Smooth muscle cell of the brain vasculature (primary cell): ENCODE measurements at regions not wholly inside any gene's neighbourhood (a gene's known extent, or its start where the extent isn't known, plus 50 kb on each side); places are given as distances from the start of the nearest gene placed in this dataset.
A peak's percentile ranks its signal among the peaks of the same experiment; 100 is the strongest.
"Not testable (repeated sequence)": the region's sequence is repeated elsewhere in the genome, so short reads cannot be mapped to it uniquely, and the experiment has no call there.

Experiments
- DNase-seq: peaks from one replicate; pipeline ENCODE4 v3.0.0-alpha.2; 2012; ENCODE audit warnings: low read depth, low spot score

DNA sequence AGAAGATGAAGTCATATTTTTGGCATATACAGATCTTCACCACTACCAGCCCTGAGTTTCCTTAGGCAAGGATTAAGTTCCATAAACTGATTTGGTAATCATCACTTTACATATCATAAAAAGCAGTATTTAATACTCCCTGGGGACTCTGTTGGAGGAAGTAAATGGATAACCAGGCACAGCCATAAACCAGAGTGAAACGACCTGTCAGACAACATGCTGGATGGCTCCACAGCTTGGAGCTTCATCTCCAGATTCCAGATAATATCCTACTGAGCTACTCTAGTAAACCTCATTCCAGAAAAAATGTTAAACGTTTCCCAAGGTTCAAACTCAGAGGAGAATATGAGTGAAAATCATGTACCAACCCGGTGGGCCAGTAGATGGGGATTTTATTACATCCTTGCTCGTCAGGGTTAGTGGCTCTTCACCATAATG, 109.2 kb downstream of the BASP1 start:
- no peak for DNase-seq

DNA sequence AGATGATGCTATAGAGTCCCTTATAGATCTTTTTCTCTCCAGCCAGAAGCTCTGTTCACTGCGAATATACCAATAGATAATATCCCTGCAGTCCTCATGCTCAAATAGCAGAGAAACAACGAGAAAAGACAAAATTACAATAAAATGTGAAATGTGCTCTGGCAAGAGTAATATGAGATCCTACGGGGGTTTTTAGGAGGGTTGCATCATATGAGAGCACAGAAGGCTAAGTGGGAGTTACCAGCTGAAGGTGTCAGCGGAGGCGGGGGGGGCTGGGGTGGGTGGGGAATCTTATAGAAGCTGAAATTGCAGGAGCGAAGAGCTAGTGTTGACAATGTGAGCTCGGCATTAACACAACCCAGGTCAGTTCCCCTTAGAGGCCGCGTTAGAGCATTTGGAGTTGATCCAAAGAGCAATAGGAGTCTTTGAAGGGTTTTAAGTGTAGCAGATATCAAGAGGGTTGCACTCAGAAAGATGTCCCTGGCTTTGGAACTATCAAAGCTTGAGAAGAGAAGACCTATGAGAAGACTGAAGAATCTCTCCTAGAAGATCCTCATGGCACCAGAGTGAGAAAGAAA, 109.7 kb downstream of the BASP1 start:
- DNase-seq: no peak

DNA sequence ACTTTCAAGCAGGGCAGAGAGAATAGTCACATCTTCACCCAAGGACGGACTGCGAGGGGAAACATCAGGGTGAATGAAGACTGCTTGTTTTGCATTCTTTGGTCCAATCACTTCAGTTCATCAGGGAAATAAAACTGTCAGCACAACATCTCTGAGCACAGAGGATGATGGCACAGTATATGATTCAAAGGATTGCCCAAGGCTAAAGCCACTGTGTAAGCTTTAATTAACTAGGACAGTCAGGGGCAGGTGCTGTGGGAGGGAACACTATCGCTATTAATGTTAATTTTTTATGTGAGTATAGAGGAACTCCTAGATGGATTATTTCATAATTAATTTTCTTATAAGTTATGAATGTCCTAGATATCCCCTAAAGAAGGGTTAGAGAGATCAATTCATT, 112.1 kb downstream of the BASP1 start:
- no peak for DNase-seq

DNA sequence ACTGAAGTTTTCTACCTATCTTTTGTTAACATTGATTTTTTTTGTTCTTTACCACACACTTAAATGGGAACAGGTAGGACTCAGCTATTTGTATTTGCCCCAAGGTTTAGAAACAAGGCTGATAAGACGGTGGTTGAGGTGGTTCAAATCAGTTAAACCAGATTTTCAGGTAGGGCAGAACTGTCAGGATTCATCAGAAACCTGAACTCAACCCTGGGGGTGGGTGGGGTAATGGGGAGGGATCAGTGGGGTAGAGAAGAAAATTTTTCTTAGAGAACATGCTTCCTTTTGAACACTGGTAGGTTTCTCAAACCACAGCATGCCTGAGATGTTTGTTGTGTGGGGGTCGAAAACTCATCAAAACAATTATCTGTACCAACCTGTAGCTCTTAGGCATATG, 113.0 kb downstream of the BASP1 start:
- DNase-seq: no peak

DNA sequence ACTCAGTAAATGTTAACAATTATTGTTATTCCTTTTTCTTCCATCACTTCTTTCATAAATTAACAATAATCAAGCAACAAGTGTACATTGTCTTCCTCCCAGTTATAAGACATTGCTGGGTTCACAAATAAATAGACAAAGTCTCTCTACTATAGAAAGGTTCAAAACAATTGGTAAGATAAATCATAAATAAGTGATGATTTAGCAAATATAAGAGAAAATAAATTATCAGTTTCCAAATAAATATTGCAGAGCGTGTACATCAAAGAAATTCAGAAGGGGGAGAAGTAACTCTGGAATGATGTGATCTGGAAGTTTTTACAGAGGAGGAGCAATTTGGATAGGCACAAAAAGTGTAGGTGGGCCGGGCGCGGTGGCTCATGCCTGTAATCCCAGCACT, 114.2 kb downstream of the BASP1 start:
- no peak for DNase-seq

DNA sequence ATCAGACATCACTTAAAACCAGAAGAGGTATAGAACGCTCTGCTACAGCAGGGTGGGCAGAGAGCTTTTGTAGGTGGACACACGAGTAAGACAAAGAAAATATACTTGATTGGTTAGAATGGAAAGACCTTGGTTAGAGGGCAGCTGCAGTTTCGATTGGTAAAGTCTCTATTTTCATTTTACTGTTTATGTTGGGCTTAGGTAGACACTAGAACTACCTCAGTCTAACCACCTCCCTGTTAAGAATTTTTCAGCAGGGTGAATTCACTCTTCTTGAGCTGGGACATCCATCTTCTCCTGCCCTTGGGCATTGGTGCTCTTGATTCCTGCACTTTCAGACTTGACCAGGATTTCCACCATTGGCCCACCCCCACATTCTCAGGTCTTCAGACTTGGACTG, 116.3 kb downstream of the BASP1 start:
- no peak for DNase-seq

DNA sequence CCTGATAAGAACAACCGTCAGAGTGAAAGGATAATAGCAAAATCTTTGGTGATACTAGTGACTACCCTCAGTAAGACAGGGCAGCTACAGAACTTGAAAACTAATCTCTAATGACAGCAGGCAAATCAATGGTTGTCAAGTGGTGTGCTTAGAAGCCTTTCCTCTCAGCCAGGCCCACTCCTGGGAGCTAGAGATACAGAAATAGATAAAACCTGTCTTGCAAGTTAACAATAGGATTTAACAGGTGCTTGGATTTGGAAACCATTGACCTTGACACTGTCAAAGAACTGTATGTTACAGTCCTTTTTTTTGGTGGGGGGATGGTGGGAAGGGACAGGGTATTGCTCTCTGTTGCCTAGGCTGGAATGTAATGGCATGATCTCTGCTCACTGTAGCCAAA, 118.6 kb downstream of the BASP1 start:
- DNase-seq: no peak

DNA sequence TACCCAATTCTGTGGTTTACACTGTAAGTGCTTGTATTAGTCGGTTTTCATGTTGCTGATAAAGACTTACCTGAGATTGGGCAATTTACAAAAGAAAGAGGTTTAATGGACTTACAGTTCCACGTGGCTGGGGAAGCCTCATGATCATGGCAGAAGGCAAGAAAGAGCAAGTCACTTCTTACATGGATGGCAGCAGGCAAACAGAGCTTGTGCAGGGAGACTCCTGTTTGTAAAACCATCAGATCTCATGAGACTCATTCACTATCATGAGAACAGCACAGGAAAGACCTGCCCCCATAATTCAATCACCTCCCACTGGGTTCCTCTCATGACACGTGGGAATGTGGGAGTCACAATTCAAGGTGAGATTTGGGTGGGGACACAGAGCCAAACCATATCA, 119.3 kb downstream of the BASP1 start:
- not testable (repeated sequence) for DNase-seq

DNA sequence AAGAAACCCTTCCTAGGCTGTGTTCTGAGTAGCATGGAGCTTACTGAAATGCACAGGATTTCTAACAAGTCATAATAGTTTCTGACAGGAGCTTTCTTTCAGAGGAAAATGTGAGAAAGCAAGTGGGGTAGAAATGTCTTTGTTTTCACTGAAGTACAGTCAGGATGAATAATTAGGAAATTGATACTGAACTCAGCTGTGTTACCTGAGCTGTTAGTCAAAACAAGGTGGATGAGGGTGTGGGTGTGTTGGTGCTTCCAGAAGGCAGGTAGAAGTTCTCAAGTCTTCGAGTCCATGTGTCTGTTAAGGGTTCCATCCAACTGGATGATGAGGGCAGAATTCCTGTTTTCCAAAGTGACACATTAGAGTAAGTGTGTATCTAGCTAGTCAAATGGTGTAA, 122.4 kb downstream of the BASP1 start:
- no peak for DNase-seq

DNA sequence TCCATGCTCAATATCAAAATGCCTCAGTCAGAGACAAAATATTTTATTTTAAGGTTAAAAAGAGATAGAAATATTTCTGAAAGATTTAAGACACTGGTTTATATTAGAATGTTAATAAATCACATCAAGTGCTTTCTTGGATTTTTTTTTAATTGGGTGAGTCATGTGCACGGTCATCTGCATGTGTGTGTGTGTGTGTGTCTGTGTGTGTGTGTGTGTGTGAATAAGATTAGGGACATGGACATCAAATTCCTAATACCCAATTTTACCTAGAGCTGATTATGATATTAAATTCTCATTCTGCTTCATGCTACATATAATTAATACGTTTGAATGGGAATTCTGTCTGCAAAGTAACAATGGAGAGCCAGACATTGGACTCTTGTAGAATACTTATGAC, 122.9 kb downstream of the BASP1 start:
- no peak for DNase-seq

DNA sequence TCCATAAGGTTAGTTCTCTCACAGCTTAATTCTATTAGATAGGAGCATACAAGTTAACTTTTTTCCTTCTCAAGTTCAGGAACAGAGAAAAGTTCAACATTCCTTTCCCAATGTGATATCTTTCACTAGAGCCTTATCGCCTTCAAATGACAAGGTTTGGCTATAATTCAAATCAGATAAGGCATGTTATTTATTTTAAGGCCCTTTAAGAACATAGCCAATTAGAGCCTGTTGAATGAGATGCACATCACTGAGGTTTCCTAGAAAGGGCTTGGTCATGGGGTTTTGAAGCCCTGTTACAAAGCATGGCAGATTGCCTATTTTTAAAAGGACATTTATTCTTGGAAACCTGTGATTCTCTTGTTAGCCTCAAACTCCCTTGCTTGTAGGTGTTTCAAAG, 123.4 kb downstream of the BASP1 start:
- no peak for DNase-seq

DNA sequence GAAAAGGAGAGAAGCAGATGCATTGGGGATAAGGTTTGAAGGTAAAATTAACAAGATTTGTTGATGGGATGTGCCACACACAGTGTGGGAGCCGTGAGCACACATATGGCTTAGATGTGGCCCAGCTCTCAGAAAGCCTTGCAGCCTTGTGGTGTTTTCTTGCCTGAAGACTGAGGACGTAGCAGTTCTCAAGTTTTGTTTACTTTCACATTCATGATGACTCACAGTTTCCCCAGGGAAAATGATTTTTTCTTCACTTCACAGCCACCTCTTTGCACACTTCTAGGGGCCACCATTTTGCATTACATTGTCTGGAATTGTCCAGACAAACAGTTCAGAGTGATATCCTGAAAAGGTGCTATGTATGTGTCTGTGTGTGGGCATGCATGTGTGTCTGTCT, 126.2 kb downstream of the BASP1 start:
- peak; percentile 83 for DNase-seq

DNA sequence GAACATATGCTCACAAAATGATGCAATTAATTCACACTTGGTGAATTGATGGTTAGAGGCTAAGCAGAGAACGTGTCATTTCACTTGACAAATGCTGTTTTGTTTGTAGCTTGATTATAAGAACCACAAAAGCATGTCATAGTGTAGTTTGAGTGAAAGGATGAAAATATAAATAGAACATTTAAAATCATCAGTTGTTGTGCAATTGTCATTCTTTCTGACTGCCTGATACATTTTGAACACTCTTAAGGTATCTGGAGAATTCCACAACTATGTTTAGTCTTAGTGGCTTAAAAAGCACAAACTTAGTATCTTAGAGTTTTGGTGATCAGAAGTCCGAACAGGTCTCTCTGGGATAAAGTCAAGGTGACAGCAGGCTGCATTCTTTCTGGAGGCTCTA, 129.4 kb downstream of the BASP1 start:
- no peak for DNase-seq

DNA sequence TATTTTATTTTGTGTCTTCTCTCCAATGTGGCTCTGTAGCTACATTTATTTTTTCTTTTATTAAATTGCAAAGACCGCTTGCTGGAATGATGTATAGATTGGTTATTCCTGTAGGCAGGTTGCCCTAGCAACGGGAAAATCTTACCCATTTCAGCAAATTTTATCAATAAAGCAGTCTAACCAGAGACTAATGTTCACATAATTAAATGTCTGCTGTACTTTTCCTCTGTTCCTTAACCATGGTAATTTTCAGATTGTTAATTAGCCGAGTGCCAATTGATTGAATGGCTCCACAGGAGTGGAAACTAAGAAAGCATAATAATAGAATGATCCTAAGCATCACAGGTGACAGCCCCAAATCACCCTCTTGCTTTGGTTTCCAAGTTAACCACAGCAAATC, 134.8 kb downstream of the BASP1 start:
- DNase-seq: no peak

DNA sequence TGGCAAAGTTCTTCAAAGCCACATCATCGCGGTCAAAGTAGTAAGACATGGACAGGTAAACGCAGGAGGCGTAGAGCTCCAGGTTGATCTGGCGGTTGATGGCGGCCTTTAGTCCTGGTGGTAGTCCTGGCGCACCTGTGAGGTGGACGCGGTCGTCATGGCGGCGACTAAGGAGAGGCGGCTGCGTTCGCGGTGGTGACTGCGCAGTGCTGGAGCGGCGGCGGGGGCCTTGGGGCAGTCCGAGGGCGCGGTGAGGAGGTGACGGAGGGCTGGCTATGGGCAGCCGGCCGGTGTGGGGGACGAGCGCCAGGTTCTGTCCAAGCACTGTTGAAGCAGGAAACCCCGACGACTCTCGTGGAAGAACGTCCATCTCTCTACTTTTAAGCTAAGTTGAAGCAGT, 136.8 kb downstream of the BASP1 start:
- DNase-seq: no peak

DNA sequence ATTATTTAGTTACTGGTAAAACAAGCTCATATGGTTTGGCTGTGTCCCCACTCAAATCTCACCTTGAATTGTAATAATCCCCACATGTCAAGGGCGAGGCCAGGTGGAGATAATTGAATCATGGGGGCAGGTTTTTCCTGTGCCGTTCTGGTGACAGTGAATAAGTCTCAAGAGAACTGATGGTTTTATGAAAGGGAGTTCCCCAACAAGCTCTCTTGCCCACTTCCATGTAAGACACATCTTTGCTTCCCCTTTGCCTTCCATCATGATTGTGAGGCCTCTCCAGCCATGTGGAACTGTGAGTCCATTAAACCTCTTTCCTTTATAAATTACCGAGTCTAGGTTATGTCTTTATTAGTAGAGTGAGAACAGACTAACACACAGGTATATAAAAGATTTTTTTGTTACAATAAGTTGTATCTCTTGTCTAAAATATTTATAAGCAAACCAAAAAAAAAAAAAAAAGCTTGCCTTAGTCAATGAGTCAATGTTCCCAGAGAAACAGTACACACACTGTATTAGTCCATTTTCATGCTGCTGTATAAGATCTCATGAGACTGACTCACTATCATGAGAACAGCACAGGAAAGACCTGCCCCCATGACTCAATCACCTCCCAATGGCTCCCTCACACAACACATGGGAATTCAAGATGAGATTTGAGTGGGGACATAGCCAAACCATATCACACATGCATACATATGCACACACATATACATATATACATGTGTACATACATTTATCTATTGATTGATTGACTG, 138.3 kb downstream of the BASP1 start:
- DNase-seq: no peak

DNA sequence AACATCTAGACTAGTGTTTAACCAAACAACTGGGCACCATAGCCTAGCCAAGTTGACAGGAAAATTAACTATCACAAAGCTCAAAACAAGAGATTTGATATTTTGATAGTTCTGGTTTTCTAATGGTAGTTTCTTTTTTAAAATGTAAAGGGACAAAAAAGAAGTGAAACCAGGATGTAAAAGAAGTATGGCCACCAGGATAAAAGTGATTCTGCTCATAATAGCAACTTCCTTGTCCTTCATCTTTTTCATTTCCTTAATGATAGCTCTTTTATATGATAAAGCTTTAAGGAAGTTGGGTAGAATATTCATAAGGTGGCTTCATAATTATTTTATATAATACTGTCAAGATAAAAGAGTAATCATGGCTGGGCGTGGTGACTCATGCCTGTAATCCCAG, 139.1 kb downstream of the BASP1 start:
- no peak for DNase-seq

DNA sequence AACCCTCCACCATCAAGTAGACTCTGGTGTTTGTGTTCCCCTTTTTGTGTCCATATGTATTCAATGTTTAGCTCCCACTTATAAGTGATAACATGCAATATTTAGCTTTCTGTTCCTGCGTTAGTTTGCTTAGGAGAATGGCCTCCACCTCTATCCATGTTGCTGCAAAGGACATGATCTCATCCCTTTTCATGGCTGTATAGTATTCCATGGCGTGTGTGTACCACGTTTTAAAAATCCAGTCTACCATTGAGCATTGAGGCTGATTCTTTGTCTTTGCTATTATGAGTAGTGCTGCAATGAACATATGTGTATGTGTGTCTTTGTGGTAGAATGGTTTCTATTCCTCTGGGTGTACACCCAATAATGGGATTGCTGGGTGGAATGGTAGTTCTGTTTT, 140.1 kb downstream of the BASP1 start:
- DNase-seq: no peak

DNA sequence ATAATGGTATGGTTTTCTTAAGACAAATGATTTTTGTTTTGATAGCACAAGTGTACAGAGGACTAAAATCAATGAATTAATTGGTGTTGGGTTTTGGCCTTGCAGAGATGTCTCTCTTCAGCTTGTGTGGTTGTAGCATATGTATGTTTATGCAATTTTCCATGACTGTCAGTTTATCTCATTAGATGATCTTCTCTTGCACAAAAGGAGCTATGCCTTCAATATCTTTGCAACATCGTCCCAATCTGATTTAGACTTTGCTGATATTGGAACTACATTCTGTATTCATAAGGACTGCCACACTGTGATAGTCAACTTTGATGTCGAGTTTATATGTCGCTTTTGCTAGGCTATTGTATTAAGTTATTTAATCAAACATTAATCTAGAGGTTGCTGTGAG, 140.0 kb upstream of the TAF11L2 start:
- no peak for DNase-seq

DNA sequence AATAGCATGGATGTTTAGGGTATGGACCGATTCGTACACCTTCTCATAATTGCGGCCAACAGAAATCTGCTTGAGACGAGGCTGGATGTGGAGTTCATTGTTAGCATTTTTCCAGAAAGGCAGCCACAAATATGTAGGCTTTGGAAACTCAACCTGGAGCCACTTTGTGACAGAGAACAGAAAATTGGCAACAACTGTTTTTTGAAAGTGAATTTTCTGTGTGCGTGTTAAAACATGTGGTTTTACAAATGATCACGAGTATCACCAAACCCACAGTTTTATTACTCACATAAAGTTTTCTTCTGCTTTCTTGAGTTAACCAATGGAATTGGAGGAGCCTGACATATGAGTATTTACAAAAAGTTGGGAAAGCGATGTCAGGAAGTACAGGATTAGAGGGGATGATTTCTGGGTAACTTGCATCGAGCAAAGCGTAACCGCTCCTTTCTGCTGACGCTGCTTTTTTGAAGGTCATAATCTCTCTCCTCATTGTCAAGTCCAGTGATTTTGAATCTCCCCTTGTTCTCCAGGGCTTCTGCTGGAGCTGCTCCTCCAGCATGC, 138.5 kb upstream of the TAF11L2 start:
- no peak for DNase-seq

DNA sequence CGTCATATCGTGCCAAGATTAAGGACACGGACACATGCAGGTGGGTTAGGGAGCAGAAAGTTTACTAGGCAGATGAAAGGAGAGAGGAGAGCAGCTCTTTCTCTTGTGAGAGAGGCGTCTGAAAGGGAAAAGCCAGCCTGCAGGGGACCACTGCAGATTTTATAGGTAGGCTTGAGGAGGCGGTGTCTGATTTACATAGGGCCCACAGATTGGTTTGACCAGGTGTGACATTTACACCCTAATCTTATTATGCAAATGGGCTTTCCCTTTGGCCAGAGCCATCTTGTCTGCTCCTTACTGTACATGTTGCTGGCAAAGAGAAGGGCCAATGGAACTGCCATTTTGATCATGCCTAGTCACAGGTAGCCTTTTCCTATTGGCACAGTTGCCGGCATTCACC, 137.2 kb upstream of the TAF11L2 start:
- DNase-seq: no peak

DNA sequence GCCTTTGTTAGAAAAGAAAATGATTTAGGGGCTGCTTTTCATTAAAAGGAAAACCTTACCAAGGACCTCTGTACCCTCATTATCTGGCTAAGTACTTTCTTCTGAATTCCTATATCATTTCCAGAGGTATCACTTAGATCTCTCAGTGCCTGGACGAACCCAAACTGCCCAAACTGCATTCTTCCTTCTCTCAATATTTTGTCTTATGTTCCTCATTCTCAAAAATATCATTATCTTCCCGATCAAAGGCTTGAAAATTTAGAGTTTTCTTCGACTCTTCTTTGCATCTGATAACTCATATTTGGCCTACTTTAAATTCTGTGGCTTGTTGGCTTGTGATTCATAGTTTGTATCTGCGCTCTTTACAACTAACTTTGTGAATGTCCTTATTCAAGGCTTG, 136.7 kb upstream of the TAF11L2 start:
- no peak for DNase-seq

DNA sequence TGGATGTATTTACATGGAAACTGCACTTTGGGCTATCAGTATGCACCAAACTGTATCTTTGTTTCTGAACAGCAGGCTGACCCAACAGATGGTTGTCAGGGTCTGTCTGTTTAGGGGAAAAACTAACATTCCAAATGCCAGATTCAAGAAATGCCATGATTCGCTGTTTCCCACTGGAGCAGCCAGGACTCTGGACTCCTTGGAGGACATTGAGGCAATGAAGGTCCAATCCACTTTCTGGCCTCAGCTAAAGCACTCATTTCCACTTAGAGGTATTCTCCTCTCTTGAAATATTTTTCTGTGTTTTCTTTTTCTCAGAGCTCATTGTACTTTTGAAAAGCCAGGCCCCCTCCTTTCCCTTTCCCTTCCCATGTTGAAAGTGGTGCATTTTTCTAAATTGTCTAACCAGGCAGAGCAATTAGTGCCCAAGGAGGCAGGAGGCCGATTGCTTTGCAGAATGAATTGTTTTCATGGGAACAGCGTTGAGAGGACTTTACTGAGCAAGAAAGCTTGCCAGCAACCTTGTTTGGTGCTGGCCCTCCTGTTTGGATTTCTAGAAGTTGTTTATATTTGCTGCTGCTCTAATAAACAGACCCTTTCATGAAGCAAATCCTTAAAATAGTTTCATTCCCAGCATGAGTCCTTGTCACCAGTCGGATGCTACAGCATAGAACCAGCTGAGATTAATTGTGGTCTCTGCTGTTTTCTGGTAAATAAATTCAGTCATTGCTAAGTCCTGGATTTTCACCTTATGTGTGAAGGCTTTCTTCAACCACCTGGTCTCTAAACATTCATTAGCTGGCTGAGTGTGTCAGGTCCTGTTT, 132.8 kb upstream of the TAF11L2 start:
- DNase-seq: no peak
